ENCODE measurements at regions not wholly inside any gene's neighbourhood (a gene's known extent, or its start where the extent isn't known, plus 50 kb on each side); places are given as distances from the start of the nearest gene placed in this dataset.

DNA sequence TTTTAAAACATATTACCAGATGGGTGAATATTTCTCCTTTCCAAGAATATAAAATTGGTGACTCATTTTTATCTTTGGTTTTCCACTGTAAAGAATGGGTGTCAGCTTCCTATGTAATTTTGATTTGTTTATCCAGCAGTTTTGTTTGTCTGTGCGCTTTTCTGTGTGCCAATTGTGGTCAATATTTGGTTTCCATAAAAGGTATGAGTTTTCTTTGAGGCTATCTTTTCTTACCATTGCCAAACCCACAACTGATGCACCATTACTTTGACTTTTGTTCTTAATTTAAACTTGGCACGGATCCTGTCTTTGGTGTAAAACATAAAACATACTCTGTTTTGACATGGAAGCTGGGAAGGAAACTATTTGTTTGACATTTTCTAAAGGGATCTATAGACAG is 78.8 kb upstream of the NAV3 start:
- Histone ChIP-seq H3K56ac (ENCODE audit: extremely low read depth, insufficient read depth, low read length) (no peak overlapping the region), H2AFZ (replicated peaks; ENCODE audit: low read length, poor library complexity) (no peak overlapping the region), H4K20me1 (ENCODE audit: insufficient read depth, low read length) (no peaks in the 10 kb centered on the region), H4K5ac (ENCODE audit: low read depth, low read length) (no peak overlapping the region), H3K36me3 (ENCODE audit: control insufficient read depth, insufficient read depth, low read length) (no peaks in the 10 kb centered on the region), H4K91ac (ENCODE audit: insufficient read depth, low read depth, low read length) (no peak overlapping the region), H3K9me1 (ENCODE audit: insufficient read depth, low read length) (no peaks in the 10 kb centered on the region), H2BK5ac (ENCODE audit: low read depth, low read length, poor library complexity, severe bottlenecking) (no peak overlapping the region), H3K79me1 (ENCODE audit: low read depth in 1 of 2, low read length in 2 of 2) (no peaks in the 10 kb centered on the region), H3K4me1 (ENCODE audit: control insufficient read depth, insufficient read depth, low read length) (no peaks in the 10 kb centered on the region), H2BK120ac (ENCODE audit: low read depth, low read length) (no peak overlapping the region), H3K4me3 (ENCODE audit: insufficient read depth, low read depth, low read length) (no peak overlapping the region), H3K27me3 (ENCODE audit: control insufficient read depth, insufficient read depth, low read length) (no peaks in the 10 kb centered on the region; the same call in 1 of the 2 replicates), H2BK20ac (ENCODE audit: low read depth, low read length) (no peak overlapping the region), H3K18ac (ENCODE audit: low read depth, low read length) (no peak overlapping the region), H3K23ac (ENCODE audit: low read depth, low read length) (no peak overlapping the region), H2BK15ac (ENCODE audit: low read depth, low read length) (no peak overlapping the region), H3K14ac (replicated peaks; ENCODE audit: low read depth, low read length) (no peak overlapping the region), H4K8ac (ENCODE audit: low read depth in 2 of 2, low read length in 2 of 2) (no peak overlapping the region), H3K9me3 (ENCODE audit: control insufficient read depth, insufficient read depth, low read length) (no peaks in the 10 kb centered on the region), H3K4me2 (ENCODE audit: low read depth, low read length) (no peak overlapping the region), H2AK5ac (ENCODE audit: low read depth, low read length) (no peak overlapping the region), H3K27ac (ENCODE audit: insufficient read depth, low read length) (no peak overlapping the region), H3K4ac (ENCODE audit: low read depth, low read length) (no peak overlapping the region), H3K9ac (ENCODE audit: low read depth, low read length) (no peak overlapping the region), H2AK9ac (replicated peaks; ENCODE audit: low read depth, low read length, poor library complexity) (no peak overlapping the region)
- no TSS peak for BruUV-seq (replicated peaks)
- in situ Hi-C loops (cut with MboI; ENCODE audit: low sequenced_read_pairs), result no loop called here
- dilution Hi-C loops (cut with HindIII; ENCODE audit: low sequenced_read_pairs, unreplicated experiment), result no loop called here
- TF ChIP-seq POLR2A (IDR thresholded peaks at IDR 0.05; ENCODE audit: low read depth, low read length) (no peak), MAZ (IDR thresholded peaks at IDR 0.05; ENCODE audit: borderline replicate concordance, low read depth, low read length) (no peak), MAFK (IDR thresholded peaks at IDR 0.05; ENCODE audit: low read depth, low read length) (no peak), FOS (IDR thresholded peaks at IDR 0.05; ENCODE audit: low read depth, low read length) (no peak), BHLHE40 (IDR thresholded peaks at IDR 0.05; ENCODE audit: low read depth, low read length) (no peak), SMC3 (IDR thresholded peaks at IDR 0.05; ENCODE audit: low read depth, low read length) (no peak), CEBPB (IDR thresholded peaks at IDR 0.05; ENCODE audit: low read depth, low read length) (no peak), MXI1 (IDR thresholded peaks at IDR 0.05; ENCODE audit: borderline replicate concordance, low read depth, low read length) (no peak), CHD1 (IDR thresholded peaks at IDR 0.05; ENCODE audit: low read depth, low read length) (no peak), NFE2L2 (IDR thresholded peaks at IDR 0.05; ENCODE audit: low read depth, low read length) (no peak), RAD21 (IDR thresholded peaks at IDR 0.05; ENCODE audit: low read length) (no peak)
- TF ChIP-seq, protein P1, sequence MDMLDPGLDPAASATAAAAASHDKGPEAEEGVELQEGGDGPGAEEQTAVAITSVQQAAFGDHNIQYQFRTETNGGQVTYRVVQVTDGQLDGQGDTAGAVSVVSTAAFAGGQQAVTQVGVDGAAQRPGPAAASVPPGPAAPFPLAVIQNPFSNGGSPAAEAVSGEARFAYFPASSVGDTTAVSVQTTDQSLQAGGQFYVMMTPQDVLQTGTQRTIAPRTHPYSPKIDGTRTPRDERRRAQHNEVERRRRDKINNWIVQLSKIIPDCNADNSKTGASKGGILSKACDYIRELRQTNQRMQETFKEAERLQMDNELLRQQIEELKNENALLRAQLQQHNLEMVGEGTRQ (IDR thresholded peaks at IDR 0.05; ENCODE audit: low read depth, low read length), result no peak
- TF ChIP-seq, protein P2, sequence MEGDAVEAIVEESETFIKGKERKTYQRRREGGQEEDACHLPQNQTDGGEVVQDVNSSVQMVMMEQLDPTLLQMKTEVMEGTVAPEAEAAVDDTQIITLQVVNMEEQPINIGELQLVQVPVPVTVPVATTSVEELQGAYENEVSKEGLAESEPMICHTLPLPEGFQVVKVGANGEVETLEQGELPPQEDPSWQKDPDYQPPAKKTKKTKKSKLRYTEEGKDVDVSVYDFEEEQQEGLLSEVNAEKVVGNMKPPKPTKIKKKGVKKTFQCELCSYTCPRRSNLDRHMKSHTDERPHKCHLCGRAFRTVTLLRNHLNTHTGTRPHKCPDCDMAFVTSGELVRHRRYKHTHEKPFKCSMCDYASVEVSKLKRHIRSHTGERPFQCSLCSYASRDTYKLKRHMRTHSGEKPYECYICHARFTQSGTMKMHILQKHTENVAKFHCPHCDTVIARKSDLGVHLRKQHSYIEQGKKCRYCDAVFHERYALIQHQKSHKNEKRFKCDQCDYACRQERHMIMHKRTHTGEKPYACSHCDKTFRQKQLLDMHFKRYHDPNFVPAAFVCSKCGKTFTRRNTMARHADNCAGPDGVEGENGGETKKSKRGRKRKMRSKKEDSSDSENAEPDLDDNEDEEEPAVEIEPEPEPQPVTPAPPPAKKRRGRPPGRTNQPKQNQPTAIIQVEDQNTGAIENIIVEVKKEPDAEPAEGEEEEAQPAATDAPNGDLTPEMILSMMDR (conservative IDR thresholded peaks at IDR 0.05; ENCODE audit: low read depth, low read length), result no peak
- TF ChIP-seq, protein P3, sequence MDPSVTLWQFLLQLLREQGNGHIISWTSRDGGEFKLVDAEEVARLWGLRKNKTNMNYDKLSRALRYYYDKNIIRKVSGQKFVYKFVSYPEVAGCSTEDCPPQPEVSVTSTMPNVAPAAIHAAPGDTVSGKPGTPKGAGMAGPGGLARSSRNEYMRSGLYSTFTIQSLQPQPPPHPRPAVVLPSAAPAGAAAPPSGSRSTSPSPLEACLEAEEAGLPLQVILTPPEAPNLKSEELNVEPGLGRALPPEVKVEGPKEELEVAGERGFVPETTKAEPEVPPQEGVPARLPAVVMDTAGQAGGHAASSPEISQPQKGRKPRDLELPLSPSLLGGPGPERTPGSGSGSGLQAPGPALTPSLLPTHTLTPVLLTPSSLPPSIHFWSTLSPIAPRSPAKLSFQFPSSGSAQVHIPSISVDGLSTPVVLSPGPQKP (IDR thresholded peaks at IDR 0.05; ENCODE audit: borderline replicate concordance, low read depth, low read length), result no peak
- intact Hi-C loops (cut with micrococcal nuclease), result no loop called here
- POLR2A ChIA-PET (ENCODE audit: unreplicated experiment), result no interaction called here
- ATAC-seq (ENCODE audit: low read depth), result no peak
- no CpG with 5 or more reads among the region's 2 CpGs for WGBS, 2 experiments (ENCODE audit: extremely low coverage in 2 of 2, insufficient read length in 1 of 2)
- no peak for DNase-seq
- CTCF ChIA-PET, result no interaction called here

All from IMR-90 (cell line).